NB4 (cell line): ENCODE measurements at regions not wholly inside any gene's neighbourhood (a gene's known extent, or its start where the extent isn't known, plus 50 kb on each side); places are given as distances from the start of the nearest gene placed in this dataset.

Source experiments
- MYC ChIP-seq: IDR thresholded peaks from 2 replicates; pipeline ENCODE4 v1.6.1; 2011; ENCODE audit warnings: low read depth, low read length
- POLR2A ChIP-seq: IDR thresholded peaks from 2 replicates; pipeline ENCODE4 v1.6.1; 2011; ENCODE audit warnings: mild to moderate bottlenecking; ENCODE audit not compliant: insufficient read length; ENCODE audit errors: extremely low read depth

DNA sequence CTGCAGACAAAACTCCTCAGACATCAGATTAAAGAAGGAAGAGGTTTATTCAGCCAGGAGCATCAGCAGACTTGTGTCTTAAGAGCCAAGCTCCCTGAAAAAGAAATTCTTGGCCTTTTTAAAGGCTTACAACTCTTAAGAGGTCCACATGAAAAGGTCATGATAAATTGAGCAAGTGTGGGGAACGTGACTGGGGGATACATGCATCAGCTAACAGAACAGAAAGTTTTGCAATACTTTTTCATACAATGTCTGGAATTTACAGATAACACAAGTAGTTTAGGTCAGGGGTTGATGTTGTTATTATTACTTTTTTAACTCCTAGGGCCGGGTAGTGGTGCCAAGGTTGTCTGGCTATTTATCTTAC is 55.6 kb upstream of the RBMX start:
- TF ChIP-seq POLR2A (no peak), MYC (no peak)
